ENCODE measurements at regions not wholly inside any gene's neighbourhood (a gene's known extent, or its start where the extent isn't known, plus 50 kb on each side); places are given as distances from the start of the nearest gene placed in this dataset.

DNA sequence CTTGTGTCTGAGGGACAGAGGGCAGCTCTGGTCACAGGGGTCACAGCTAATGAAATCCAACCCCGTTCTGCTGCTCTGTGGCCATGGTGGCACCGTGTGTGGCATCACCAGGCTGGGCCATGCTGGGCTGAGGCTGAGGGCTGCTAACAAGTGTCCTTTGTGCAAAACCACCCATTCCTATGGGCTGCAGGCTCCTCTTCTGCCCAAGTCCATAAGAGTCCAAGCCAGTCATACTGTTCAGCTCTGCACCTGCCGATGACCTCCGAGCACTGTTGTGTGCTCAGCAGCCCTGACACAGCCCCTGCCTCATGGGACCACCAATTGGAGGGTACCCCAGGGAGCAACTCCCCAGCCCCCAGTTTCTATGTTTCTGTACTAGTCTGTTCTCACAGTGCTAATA lies 133.1 kb downstream of the WDR11 start:
- DNase-seq, result no peak

DNA sequence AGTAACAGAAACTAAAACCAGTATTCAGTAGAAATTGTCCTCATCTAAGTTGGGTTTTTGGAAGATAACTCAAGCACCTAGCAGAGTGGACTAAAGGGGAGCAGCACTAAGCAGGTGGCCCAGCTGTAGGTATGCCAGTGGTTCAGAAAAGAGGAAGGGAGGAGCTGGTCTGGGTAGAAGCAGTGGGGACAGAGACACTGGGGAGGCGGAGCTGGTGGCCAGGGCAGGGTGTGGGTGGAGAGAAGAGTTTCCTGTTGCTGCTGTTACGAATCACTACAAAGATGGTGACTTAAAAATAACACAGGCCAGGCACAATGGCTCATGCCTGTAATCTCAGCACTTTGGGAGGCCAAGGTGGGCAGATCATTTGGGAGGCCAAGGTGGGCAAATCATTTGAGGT lies 136.2 kb downstream of the WDR11 start:
- no peak for DNase-seq

DNA sequence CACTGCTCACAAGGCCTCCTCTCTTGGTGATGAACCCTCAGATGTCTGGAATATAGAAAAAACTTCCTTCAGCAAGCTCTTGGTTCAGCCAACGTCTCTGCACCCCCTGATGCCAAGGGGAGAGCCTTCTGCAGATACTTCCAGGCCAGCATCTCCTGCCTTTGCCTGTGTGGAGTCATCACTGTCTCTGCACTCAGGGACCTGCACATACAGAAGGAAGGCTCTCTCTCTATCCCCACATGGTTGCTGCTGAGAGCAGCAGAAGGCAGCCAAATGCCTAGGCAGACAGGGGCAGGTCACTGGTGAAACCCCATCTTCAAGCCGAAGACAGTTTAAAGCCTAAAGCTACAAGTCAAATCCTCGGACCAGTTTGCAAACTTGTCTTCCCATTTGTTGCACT lies 137.6 kb downstream of the WDR11 start:
- no peak for DNase-seq

DNA sequence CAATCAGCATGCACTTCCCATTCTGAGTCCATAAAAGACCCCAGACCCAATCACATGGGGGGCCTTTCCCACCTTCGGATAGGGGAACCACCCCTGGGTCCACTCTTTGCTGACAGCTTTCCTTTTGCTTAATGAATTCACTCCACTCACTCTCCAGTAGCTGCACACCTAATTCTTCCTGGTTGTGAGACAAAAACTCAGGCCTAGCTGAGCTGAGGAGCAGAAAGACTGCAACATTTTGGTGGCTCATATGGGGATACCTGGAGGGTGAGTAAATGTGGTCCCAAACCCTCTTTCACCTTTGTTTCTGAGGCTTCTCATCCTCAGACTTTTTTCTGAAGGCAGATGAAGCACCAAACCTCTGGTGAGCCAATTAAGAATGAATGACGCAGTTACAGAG lies 138.1 kb downstream of the WDR11 start:
- no peak for DNase-seq

DNA sequence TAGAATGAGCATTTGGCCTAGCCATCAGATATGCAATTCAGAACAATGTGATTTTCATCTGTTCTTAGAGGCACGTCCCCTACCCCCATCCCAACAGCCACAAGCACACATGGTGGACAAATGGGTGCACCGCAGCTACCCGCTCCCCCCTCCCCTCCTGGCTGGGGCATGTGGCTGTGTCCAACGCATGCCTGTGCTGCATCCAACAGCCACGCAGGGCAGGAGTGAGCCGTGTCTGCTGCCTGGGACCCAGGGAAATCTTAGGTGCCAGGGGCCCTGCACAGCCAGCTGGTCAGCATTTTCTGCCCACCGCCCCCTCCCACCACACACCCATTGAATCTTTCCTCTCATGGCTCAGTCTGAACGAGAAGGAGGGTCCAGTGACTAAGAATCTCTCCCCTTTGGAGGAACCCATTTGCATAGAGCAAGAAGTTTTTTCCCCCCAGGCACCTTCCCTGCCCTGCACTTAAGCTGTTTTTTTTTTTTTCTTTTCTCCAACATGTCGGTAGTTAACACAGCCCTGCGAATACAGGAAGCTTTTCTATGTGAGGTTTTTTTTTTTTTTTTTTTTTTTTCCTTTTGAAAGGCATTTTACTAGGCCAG lies 138.9 kb downstream of the WDR11 start:
- no peak for DNase-seq

DNA sequence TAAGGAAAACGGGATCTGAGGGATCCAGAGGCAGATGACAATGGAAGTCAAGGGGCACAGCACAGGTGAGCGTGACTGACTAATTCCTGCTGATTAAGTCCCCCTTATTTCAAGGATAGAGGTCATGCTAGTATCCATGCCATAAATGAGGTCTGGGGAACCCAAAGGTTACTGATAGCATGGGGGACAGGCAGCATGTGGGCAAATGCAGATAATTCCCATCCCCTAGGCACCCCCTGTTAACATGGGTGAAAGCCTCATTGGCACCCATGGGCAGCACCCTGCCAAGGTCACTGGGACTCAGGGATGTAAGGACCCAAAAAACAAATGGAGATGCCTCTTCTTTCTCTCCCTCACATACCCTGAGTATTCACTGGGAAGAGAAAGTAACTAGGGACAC lies 139.7 kb downstream of the WDR11 start:
- no peak for DNase-seq

DNA sequence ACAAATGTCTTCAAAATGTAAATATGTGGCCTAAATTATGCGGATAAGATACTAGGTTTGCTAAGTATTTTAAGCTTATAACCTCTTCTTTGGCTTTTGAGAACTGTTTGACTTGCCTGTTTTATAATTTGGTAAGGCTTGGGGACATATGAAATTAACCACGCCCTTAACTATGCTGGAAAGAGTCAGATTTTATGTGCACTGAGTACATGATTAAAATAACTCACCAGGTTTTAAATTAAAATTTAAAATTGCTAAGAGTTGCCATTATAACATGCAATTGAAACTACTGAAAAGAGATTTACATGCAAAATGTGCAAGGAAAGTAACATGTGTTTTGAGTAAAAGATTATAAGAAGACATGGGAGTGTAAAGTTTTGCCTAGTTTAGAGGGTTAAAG lies 141.9 kb downstream of the WDR11 start:
- no peak for DNase-seq

DNA sequence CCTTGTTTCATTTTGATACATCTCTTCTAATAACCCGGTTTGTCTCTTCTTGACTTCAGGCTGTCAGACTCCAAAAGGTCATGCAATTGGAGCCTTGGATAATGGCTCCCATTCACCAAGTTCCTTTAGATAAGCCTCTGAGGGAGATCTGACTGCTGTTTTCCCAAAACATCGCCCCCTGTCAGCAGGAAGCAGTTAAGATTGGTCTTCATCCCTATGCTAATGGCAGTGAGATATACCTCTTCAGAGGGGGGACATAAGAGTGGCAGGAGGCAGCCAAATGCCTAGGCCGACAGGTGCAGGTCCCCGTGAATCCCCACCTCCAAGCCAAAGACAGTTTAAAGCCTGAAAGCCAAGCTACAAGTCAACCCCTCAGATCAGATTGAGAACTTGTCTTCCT lies 144.6 kb downstream of the WDR11 start:
- DNase-seq, result no peak

DNA sequence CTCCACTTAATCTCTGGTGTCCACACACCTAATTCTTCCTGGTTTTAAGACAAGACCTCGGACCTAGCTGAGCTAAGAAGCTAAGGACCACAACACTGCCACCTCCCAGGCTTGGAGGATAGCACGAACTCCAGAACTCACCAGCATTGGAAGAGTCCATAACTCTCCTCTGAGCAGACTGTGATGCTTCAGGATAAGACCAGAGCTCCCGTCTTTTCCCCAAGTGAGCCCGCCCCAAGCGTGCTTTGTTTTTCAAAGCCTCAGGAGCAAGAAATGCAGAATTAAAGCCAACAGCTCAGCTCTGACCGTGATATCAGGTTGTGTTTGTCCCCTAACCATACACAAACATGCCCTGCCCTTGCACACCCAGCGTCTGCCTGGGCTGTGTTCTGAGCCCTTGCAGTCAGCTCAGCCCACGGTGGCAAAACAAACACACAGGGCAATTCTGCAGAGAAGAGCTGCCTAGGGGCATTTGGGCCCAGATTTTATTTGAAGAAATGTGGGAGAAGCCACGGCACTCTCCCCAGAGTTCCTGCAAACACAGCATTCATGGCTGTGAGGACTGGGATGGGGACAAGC lies 145.4 kb downstream of the WDR11 start:
- no peak for DNase-seq

DNA sequence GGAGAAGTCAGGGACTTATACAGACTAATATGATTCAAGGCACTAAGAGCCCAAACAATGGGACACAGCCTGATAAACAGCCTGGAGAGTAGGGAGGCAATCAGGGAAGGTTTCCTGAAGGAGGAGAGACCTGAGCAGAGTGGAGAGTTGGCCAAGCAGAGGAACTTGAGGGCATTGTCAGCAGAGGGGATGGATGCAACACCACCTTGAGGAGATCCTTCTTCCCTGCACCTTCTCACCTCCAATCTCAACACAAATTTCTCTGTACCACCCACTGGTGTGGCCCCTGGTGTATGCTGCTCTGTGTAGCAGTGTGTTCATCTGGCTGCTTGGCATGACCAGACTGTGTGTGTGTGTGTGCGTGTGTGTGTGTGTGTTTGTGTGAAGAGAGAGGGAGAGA lies 146.2 kb downstream of the WDR11 start:
- no peak for DNase-seq

DNA sequence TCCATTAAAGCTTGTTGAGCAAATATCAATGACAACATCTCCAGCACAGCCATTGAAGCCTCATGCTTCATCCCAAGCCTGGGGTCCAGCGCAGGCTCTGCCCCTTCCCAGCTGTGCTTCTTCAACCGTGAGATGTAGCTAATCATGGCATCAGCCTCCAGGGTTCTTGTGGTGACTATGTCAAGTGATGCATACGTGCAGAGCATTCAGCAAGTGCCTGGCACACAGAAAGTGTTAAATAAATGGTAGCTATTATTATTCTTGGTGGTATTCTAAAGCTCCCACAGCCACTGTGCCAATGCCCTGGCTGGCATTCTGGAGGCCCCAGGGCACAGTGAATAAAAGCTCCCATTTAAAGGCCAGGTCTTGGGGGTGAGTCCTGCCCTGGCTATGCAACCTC lies 146.6 kb downstream of the WDR11 start:
- DNase-seq, result no peak

DNA sequence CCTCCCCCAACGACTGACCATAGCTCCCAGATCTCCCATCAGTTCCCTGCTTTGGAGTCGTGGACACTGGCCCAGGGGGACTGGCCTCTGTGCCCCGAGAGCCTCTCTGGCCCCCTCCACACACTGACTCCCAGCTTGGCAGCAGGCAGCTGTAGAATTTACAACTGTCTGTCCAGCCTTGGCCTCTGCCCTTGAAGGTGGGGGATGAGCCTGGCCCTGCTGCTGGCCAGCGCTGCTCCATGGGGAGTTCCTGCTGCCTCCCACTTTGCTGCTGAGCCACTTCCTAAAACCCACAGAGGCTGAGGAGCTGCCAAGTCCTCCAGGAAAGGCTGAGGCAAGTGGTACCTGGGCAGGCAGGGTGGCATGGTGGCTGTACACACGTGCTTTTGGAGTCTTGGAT lies 147.1 kb downstream of the WDR11 start:
- no peak for DNase-seq

DNA sequence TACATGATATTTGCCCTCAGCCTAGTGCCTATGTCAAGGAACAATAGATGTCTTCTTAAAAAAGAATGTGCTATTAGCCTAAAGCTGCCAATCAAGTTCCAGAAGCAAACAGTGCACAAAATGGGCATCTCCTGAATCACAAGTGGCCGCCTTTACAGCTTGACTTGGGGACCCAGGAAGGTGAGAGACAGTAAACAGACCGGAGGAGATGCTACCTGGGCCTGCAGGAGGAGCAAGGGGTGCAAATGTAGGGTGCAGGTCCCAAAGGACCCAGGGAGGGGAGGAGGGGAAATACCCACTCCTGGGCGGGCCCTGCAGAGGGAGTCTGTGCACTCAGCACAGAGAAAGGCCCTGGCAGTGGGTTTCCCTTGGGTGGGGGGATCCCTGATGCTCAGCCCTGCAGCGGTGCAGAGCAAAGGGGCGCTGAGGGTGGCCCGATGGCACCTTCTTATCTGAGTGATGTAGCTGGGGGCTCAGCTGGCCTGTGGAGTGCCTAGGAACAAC lies 147.7 kb downstream of the WDR11 start:
- no peak for DNase-seq

DNA sequence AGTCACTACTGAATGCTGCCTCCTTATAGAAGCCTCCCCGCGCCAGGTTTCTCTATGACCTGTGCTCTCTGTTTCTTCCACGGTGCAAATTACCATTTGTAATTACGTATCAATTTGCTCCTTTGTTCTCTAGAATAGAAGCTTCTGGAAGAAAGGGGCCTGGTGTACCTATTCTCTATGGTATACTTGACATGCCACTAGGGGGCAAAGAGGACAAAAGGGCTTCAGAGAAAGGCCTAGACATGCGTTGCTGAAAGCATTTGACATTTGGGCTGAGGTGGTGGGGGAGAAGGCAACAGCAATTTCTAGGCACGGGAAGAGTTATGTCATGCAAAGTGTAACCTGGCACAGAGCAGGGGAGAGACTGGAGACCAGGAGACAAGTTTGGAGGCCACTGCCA lies 148.7 kb downstream of the WDR11 start:
- DNase-seq, result no peak

DNA sequence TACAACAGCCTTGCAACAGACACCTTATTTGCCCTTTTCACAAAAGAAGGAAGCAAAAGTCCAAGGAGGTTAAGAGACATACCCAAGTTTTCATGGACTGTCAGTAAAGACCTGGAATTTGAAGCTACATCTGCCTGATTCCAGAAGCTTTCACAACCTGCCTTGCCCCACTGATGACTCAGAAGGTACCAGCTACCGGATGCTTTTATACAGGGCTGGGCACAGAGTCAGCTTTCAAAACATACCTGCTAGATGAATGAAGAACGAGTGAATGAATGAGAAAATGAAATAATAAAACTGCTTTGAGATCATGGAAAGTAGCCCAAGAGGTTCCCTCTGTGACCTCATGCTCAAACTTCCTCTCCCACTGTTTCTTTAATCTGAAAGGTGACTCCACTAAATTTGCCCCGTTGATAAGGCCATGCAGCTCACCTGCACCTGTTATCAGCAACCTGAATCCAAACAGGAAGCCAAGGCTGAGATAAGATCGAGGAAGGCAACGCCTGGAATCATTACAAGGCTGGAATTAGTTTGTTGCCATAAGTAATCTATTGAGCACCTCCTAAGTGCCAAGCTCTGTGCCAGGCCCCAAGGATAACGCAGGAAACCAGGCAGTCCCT lies 151.5 kb downstream of the WDR11 start:
- DNase-seq, result no peak

DNA sequence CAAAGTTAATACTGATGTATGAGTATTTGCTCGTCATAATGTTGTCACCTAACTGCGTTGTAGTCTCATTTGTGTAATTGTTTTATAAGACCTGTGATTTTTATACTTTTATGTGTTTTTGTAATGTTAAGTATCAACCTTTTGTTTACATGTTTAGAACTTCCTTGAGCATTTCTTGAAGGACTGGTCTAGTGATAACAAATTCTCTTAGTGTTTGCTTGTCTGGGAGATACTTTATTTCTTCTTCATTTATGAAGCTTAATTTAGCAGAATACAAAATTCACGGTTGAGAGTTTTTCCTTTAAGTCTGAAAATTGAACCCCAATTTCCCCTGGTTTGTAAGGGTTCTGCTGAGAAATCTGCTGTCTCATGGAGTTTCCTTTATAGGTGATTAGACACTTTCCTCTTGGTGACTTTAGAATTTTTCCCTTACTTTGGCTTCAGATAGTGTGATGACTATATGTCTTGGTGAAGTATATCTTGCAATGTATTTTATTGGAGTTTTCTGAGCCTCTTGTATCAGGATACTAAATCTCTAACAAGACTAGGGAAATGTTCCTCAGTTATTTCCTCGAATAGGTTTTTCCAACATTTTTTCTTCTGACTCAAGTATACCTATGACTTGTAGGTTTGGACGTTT lies 154.9 kb downstream of the WDR11 start:
- no peak for DNase-seq

DNA sequence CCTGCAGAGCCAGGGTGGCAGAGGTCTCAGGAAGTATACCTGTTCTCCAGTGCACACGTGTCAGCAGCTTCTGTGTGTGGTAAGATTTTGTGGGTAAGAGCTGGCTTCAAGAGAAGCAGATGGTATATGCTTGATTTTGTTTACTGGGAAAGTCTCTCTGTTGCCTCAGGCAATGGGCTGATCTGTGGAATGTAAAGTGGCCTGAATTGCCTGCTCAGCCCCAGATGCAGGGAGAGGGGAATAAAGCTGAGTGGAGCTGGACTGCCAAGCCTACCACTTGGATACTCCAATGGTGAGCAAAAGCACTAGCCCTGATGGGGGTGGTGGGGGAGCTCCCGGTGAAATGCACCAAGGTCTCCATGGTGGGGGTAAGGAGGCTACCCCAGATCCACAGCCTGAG lies 156.1 kb downstream of the WDR11 start:
- DNase-seq, result no peak

DNA sequence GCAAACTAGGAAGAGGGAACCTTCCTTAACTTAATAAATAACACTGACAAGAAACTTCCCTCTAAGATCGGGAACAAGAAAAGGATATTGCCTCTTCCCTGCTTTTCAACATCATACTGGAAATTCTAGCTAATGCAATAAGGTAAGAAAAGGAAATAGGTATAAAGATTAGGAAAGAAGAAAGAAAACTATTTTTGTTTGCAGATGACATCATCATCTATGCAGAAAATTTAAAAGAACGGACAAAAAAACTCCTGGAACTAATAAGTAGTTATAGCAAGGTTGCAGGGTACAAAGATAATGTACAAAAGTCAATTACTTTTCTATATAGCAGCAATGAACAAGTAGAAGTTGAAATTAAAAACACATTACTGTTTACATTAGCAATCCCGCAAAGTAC lies 164.8 kb downstream of the WDR11 start:
- DNase-seq, result no peak

DNA sequence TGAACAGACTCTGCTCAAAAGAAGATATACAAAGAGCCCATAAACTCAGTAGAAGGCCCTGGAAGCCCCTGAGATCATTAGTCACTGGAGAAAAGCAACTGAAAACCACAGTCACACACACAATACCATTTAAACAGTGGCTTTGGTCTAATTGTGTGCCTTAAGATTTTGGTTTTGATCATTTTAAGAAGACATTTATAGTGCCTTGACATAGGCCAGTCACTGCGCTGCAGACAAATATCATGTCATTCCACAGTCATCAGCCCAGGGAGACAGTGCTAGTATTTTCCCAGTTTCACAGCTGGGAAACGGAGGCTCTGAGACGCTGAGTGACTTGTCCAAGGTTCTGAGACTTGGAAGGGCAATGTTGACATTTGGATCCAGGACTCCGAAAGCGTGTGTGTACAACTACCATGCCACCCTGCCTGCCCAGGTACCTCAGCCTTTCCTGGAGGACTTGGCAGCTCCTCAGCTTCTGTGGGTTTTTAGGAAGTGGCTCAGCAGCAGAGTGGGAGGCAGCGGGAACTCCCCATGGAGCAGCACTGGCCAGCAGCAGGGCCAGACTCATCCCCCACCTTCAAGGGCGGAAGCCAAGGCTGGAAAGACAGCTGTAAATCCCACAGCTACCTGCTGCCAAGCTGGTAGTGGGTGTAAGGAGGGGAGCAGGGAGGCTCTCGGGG lies 173.9 kb downstream of the WDR11 start:
- DNase-seq, result no peak

DNA sequence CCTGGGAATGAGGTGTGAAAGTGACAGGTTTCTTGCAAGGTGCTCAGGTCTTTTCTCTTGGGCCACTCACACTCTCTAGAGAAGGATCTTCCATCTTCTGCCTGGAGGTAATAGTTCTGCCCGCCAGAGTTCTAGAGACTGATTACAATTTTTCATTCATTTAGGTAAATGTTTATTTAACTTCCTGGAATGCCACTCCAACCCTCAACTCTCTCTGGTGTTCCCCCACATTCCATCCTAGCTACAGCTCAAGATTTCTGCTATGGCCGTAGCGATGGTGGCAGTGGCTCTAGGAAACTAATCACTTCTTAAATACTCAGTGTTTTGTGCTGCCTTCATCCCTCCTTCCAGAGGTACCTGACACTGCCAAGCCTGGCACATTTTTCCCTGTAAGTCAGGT lies 174.6 kb downstream of the WDR11 start:
- DNase-seq, result no peak

DNA sequence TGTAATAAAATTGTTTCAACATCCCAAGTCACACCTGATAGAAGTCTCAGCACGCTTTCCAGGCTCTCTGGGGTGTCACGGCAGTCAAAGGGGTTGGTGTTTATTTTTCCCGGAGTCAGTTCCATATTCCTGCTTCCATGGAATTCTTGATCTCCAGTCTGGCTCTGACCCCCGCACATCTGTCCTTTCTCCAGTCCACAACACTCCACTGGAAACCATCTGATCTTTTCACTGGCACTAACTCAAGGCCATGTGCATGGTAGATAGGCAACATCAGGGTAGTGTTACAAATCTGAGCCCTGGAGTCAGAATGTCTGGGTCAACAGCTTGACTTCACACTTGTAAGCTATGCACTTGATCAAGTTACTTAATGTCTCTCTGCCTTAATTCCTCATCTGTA lies 176.2 kb downstream of the WDR11 start:
- no peak for DNase-seq

DNA sequence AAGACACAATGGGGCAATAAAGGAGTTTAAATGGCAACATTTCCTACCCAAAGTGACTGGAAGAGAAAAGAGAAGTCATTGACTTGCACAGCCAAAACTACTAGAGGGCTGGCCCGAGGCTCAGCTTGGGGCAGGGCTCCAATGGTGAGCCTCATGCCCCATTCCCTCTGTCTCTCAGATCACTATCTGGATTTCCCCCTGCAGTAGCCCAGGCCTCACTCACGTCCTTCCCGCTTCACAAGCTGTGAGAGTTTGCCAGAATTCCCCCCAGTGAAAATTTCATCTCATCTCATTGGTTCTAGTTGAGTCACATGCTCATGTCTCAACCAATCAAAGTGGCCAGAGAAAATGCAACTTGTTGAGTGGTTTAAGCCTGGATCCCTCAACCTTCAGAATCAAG lies 181.3 kb downstream of the WDR11 start:
- DNase-seq, result no peak

DNA sequence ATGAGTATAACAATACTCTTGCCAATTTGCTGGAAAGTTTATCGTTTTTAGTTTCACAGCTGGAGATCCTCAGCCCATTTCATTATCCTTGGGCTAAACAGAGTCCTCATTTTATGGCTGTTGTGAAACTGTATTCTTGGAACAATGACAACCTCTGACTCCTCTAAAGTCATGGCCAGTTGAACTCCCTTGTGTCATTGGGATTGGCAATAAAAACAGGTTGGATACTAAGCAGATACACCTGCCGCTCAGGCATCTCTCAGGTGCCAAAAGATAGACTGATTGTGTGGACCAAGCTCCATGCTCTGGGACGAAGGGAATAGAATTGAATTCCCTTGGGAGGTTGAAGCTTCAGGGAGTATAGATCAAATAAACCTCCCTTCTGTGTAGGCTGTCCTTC lies 182.2 kb downstream of the WDR11 start:
- no peak for DNase-seq

DNA sequence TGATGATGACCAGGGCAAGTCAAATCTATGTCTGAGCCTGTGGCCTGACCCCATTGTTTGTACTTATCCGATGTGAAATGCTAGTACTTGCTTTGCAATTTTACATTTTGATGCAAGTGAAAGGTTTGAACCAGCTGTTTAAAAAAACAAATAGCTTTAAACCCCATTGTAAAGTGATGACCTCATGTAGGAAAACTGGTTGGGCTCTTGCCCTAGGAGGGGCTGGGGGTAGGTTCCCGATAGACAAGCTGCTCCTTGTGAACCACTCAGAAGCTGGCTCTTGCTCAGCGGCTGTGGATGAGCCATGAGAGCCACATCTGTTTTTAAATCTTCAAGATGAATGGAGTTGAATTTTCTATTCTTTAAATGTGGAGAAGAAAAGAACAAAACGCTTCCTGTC lies 185.3 kb downstream of the WDR11 start:
- DNase-seq, result no peak

All from CD4-positive, alpha-beta T cell treated with Interleukin-6 for 4 hours (primary cell).